Liver (tissue), 8 donors: ENCODE measurements at regions not wholly inside any gene's neighbourhood (a gene's known extent, or its start where the extent isn't known, plus 50 kb on each side); places are given as distances from the start of the nearest gene placed in this dataset.

Experiments used
- DNase-seq: peaks from one replicate; pipeline ENCODE4 v3.0.0-alpha.2; 2017; ENCODE audit warnings: low spot score
- H3K27ac ChIP-seq, 2 donors: one replicate each; pipeline ENCODE4 v1.7.0; 2013; ENCODE audit warnings: inconsistent platforms in 2 of 2, low read length in 2 of 2, control low read depth in 1 of 2, low read depth in 1 of 2, mild to moderate bottlenecking in 1 of 2
- H3K27me3 ChIP-seq, 4 donors: one replicate each; pipeline versions ENCODE4 v1.6.1 to v1.7.0; 2013; ENCODE audit warnings: low read length in 3 of 4, inconsistent platforms in 1 of 4, mild to moderate bottlenecking in 1 of 4, moderate library complexity in 1 of 4; ENCODE audit not compliant: control insufficient read depth in 4 of 4, insufficient read depth in 4 of 4
- H3K36me3 ChIP-seq, 4 donors: one replicate each; pipeline versions ENCODE4 v1.6.1 to v1.7.0; 2013; ENCODE audit warnings: low read length in 3 of 4, mild to moderate bottlenecking in 3 of 4, low read depth in 1 of 4, moderate library complexity in 1 of 4; ENCODE audit not compliant: control insufficient read depth in 4 of 4, insufficient read depth in 3 of 4
- H3K4me1 ChIP-seq, 4 donors: one replicate each; pipeline versions ENCODE4 v1.6.1 to v1.7.0; 2013; ENCODE audit warnings: low read length in 3 of 4, mild to moderate bottlenecking in 3 of 4, moderate library complexity in 1 of 4; ENCODE audit not compliant: control insufficient read depth in 4 of 4, insufficient read depth in 4 of 4
- H3K4me3 ChIP-seq, 3 donors: one replicate each; pipeline versions ENCODE4 v1.6.1 to v1.7.0; 2013; ENCODE audit warnings: low read length in 3 of 3, control low read depth in 1 of 3, low read depth in 1 of 3, mild to moderate bottlenecking in 1 of 3
- H3K9ac ChIP-seq, 2 donors: one replicate each; pipeline ENCODE4 v1.7.0; 2013; ENCODE audit warnings: low read length in 2 of 2, mild to moderate bottlenecking in 2 of 2, moderate library complexity in 2 of 2, control low read depth in 1 of 2, low read depth in 1 of 2
- H3K9me3 ChIP-seq, 4 donors: one replicate each; pipeline versions ENCODE4 v1.6.1 to v1.7.0; 2013; ENCODE audit warnings: low read length in 3 of 4; ENCODE audit not compliant: control insufficient read depth in 4 of 4
- CTCF ChIP-seq: fragments of 150-350 bp; IDR thresholded peaks from 2 replicates; pipeline ENCODE4 v1.5.1; 2017; ENCODE audit warnings: improper control_type of control experiment, low read depth, low read length; ENCODE audit not compliant: missing input control
- EGR1 ChIP-seq, 2 donors: IDR thresholded peaks; 2 replicates each; pipeline ENCODE4 v1.6.1; 2016 to 2018; ENCODE audit warnings: antibody characterized with exemption in 2 of 2, low read depth in 2 of 2
- FOXA1 ChIP-seq: IDR thresholded peaks from 2 replicates; pipeline ENCODE4 v1.6.1; 2016; ENCODE audit warnings: antibody characterized with exemption
- GABPA ChIP-seq, 2 donors: IDR thresholded peaks in 1 of 2; conservative IDR thresholded peaks in 1 of 2; 2 replicates each; pipeline ENCODE4 v1.6.1; 2016; ENCODE audit warnings: antibody characterized with exemption in 2 of 2, mild to moderate bottlenecking in 1 of 2, moderate library complexity in 1 of 2
- HNF4A ChIP-seq, 2 donors: conservative IDR thresholded peaks; 2 replicates each; pipeline ENCODE4 v1.6.1; 2016; ENCODE audit warnings: antibody characterized with exemption in 2 of 2, mild to moderate bottlenecking in 2 of 2
- HNF4G ChIP-seq: IDR thresholded peaks from 2 replicates; pipeline ENCODE4 v1.6.1; 2016; ENCODE audit warnings: antibody characterized with exemption
- MAX ChIP-seq: IDR thresholded peaks from 2 replicates; pipeline ENCODE4 v1.6.1; 2016; ENCODE audit warnings: antibody characterized with exemption
- NR2F2 ChIP-seq: IDR thresholded peaks from 2 replicates; pipeline ENCODE4 v1.6.1; 2016; ENCODE audit warnings: antibody characterized with exemption
- RAD21 ChIP-seq, 2 donors: IDR thresholded peaks; 2 replicates each; pipeline ENCODE4 v1.6.1; 2016; ENCODE audit warnings: antibody characterized with exemption in 2 of 2, mild to moderate bottlenecking in 2 of 2
- REST ChIP-seq: IDR thresholded peaks from 2 replicates; pipeline ENCODE4 v1.6.1; 2016; ENCODE audit warnings: antibody characterized with exemption, mild to moderate bottlenecking
- RXRA ChIP-seq, 2 donors: IDR thresholded peaks; 2 replicates each; pipeline ENCODE4 v1.6.1; 2017 to 2018; ENCODE audit warnings: antibody characterized with exemption in 2 of 2, mild to moderate bottlenecking in 1 of 2
- SP1 ChIP-seq: IDR thresholded peaks from 2 replicates; pipeline ENCODE4 v1.6.1; 2018; ENCODE audit warnings: antibody characterized with exemption, mild to moderate bottlenecking
- TAF1 ChIP-seq: conservative IDR thresholded peaks from 2 replicates; pipeline ENCODE4 v1.6.1; 2016; ENCODE audit warnings: antibody characterized with exemption, mild to moderate bottlenecking
- YY1 ChIP-seq: IDR thresholded peaks from 2 replicates; pipeline ENCODE4 v1.6.1; 2016; ENCODE audit warnings: antibody characterized with exemption, mild to moderate bottlenecking
- WGBS: extraction: QIAGEN DNeasy Blood & Tissue Kit; methylation state at CpG from one replicate; pipeline ENCODE4 v1.1.7; 2013; 5-methylcytosine and 5-hydroxymethylcytosine counted together
- TF ChIP-seq, protein P1 (sequence below): IDR thresholded peaks from 2 replicates; pipeline ENCODE4 v1.6.1; 2016; ENCODE audit warnings: antibody characterized with exemption
- TF ChIP-seq, protein P2 (sequence below): IDR thresholded peaks from 2 replicates; pipeline ENCODE4 v1.6.1; 2016; ENCODE audit warnings: antibody characterized with exemption
- donor health status: healthy.
- donor health status: healthy.
- donor health status: healthy.
- donor health status: healthy.
- donor health status: healthy.

DNA sequence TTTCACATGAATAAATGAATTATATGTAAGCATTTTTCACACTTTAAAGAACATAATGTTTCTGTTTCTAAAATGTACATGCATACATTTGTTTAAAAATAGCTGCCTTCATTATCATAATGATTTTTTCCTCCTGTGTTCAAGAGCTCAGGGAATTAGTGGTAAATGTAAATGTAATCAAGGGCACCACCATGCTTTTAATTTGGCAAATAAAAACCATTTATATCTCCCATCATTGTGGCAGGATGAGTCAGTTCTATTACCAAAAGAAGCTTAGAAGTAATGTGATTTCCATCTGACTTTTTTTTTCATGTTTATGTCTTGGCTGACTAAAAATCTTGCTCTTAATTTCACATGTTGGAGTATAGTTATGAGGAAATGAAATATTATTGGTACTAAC lies 176.1 kb downstream of the GXYLT1 start:
- H3K36me3 ChIP-seq = no peaks in the 10 kb centered on the region
- H3K4me3 ChIP-seq = no peak overlapping the region
- TF ChIP-seq REST = no peak
- TF ChIP-seq NR2F2 = no peak
- no peak for TF ChIP-seq SP1
- TF ChIP-seq, protein P1, sequence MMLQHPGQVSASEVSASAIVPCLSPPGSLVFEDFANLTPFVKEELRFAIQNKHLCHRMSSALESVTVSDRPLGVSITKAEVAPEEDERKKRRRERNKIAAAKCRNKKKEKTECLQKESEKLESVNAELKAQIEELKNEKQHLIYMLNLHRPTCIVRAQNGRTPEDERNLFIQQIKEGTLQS = no peak
- TF ChIP-seq RXRA (IDR thresholded peaks at IDR 0.05) = no peak
- no peak for TF ChIP-seq EGR1 (IDR thresholded peaks at IDR 0.05; ENCODE audit: low read depth in 2 of 2)
- TF ChIP-seq TAF1 = no peak
- H3K4me1 ChIP-seq = no peaks in the 10 kb centered on the region
- H3K9me3 ChIP-seq = no peaks in the 10 kb centered on the region
- H3K27me3 ChIP-seq = no peaks in the 10 kb centered on the region
- H3K9ac ChIP-seq = no peak overlapping the region
- DNase-seq = no peak
- H3K27ac ChIP-seq = no peak overlapping the region

- Histone ChIP-seq H3K9ac (no peak overlapping the region), H3K36me3 (no peaks in the 10 kb centered on the region), H3K4me3 (no peak overlapping the region), H3K27me3 (no peaks in the 10 kb centered on the region), H3K4me1 (no peaks in the 10 kb centered on the region), H3K27ac (no peak overlapping the region), H3K9me3 (no peaks in the 10 kb centered on the region)
- TF ChIP-seq RAD21 (IDR thresholded peaks at IDR 0.05) = no peak
- TF ChIP-seq FOXA1 = no peak
- TF ChIP-seq, protein P1 = no peak
- TF ChIP-seq SP1 = no peak
- TF ChIP-seq GABPA (IDR thresholded peaks at IDR 0.05 in 1 of 2, conservative IDR thresholded peaks at IDR 0.05 in 1 of 2) = no peak
- no peak for TF ChIP-seq HNF4G
- TF ChIP-seq EGR1 (IDR thresholded peaks at IDR 0.05; ENCODE audit: low read depth in 2 of 2) = no peak
- no peak for TF ChIP-seq RXRA (IDR thresholded peaks at IDR 0.05)
- TF ChIP-seq TAF1 = no peak
- TF ChIP-seq, protein P2, sequence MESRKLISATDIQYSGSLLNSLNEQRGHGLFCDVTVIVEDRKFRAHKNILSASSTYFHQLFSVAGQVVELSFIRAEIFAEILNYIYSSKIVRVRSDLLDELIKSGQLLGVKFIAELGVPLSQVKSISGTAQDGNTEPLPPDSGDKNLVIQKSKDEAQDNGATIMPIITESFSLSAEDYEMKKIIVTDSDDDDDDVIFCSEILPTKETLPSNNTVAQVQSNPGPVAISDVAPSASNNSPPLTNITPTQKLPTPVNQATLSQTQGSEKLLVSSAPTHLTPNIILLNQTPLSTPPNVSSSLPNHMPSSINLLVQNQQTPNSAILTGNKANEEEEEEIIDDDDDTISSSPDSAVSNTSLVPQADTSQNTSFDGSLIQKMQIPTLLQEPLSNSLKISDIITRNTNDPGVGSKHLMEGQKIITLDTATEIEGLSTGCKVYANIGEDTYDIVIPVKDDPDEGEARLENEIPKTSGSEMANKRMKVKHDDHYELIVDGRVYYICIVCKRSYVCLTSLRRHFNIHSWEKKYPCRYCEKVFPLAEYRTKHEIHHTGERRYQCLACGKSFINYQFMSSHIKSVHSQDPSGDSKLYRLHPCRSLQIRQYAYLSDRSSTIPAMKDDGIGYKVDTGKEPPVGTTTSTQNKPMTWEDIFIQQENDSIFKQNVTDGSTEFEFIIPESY = no peak
- TF ChIP-seq YY1 = no peak
- no peak for TF ChIP-seq MAX
- TF ChIP-seq REST = no peak
- TF ChIP-seq HNF4A (conservative IDR thresholded peaks at IDR 0.05) = no peak
- no peak for TF ChIP-seq CTCF
- no peak for DNase-seq
- 73% methylated on average over 14 of the region's 14 CpGs for WGBS
Measured at GRCh38 chr12:41967668-41968500, 176.8 kb downstream of the GXYLT1 start.
